Memory B cell (primary cell): ENCODE measurements at regions not wholly inside any gene's neighbourhood (a gene's known extent, or its start where the extent isn't known, plus 50 kb on each side); places are given as distances from the start of the nearest gene placed in this dataset.

Experiments used
- ATAC-seq: fragments of 150-1000 bp; cut with Tn5 transposase; 2 replicates; pipeline ENCODE4 v1.10.0; 2021; ENCODE audit warnings: low read depth, mild to moderate bottlenecking, moderate library complexity
- DNase-seq, 2 donors: peaks; one replicate each; pipeline ENCODE4 v3.0.0; 2022; ENCODE audit warnings: low spot score in 2 of 2
- H3K27ac Mint-ChIP-seq: one replicate; pipeline ENCODE4 v1.8.0; 2022; ENCODE audit warnings: mild to moderate bottlenecking, moderate library complexity, mixed read lengths
- H3K27me3 Mint-ChIP-seq: one replicate; pipeline ENCODE4 v1.8.0; 2022; ENCODE audit warnings: mixed read lengths
- H3K36me3 Mint-ChIP-seq: one replicate; pipeline ENCODE4 v1.8.0; 2022; ENCODE audit warnings: mild to moderate bottlenecking, mixed read lengths
- H3K4me1 Mint-ChIP-seq: one replicate; pipeline ENCODE4 v1.8.0; 2022; ENCODE audit warnings: mixed read lengths
- H3K4me3 Mint-ChIP-seq: one replicate; pipeline ENCODE4 v1.8.0; 2022; ENCODE audit warnings: mild to moderate bottlenecking, moderate library complexity, mixed read lengths
- H3K9me3 Mint-ChIP-seq: one replicate; pipeline ENCODE4 v1.8.0; 2022; ENCODE audit warnings: mixed read lengths

GRCh38 chr12:59027199-59027598 lies 106.9 kb upstream of the LRIG3 start:
- H3K36me3 Mint-ChIP-seq = no peaks in the 10 kb centered on the region
- no peak for DNase-seq
- no peak overlapping the region for H3K27ac Mint-ChIP-seq
- no peak for ATAC-seq
- H3K4me3 Mint-ChIP-seq = no peak overlapping the region
- no peaks in the 10 kb centered on the region for H3K4me1 Mint-ChIP-seq
- H3K27me3 Mint-ChIP-seq = no peaks in the 10 kb centered on the region
- H3K9me3 Mint-ChIP-seq = no peaks in the 10 kb centered on the region

GRCh38 chr12:59023861-59024424 lies 103.6 kb upstream of the LRIG3 start:
- DNase-seq (no peak), ATAC-seq (no peak)
- H3K9me3 Mint-ChIP-seq = peaks cover 2% of the 10 kb centered on the region
- no peaks in the 10 kb centered on the region for H3K4me1 Mint-ChIP-seq
- no peak overlapping the region for H3K4me3 Mint-ChIP-seq
- no peaks in the 10 kb centered on the region for H3K27me3 Mint-ChIP-seq
- H3K36me3 Mint-ChIP-seq = no peaks in the 10 kb centered on the region
- no peak overlapping the region for H3K27ac Mint-ChIP-seq

GRCh38 chr12:59020073-59020946 lies 100.0 kb upstream of the LRIG3 start:
- no peaks in the 10 kb centered on the region for H3K36me3 Mint-ChIP-seq
- no peak overlapping the region for H3K27ac Mint-ChIP-seq
- DNase-seq (no peak), ATAC-seq (no peak)
- H3K4me3 Mint-ChIP-seq = no peak overlapping the region
- H3K9me3 Mint-ChIP-seq = peaks cover 2% of the 10 kb centered on the region
- H3K4me1 Mint-ChIP-seq = no peaks in the 10 kb centered on the region
- no peaks in the 10 kb centered on the region for H3K27me3 Mint-ChIP-seq

GRCh38 chr12:59014885-59015284 lies 94.6 kb upstream of the LRIG3 start:
- no peak for DNase-seq
- no peak overlapping the region for H3K27ac Mint-ChIP-seq
- H3K27me3 Mint-ChIP-seq = no peaks in the 10 kb centered on the region
- no peaks in the 10 kb centered on the region for H3K36me3 Mint-ChIP-seq
- H3K4me1 Mint-ChIP-seq = no peaks in the 10 kb centered on the region
- H3K9me3 Mint-ChIP-seq = peaks cover 1% of the 10 kb centered on the region
- no peak overlapping the region for H3K4me3 Mint-ChIP-seq
- no peak for ATAC-seq

- no peak overlapping the region for H3K4me3 Mint-ChIP-seq
- peaks cover 5% of the 10 kb centered on the region for H3K9me3 Mint-ChIP-seq
- no peaks in the 10 kb centered on the region for H3K4me1 Mint-ChIP-seq
- no peak overlapping the region for H3K27ac Mint-ChIP-seq
- H3K36me3 Mint-ChIP-seq = no peaks in the 10 kb centered on the region
- ATAC-seq (no peak), DNase-seq (no peak)
- no peaks in the 10 kb centered on the region for H3K27me3 Mint-ChIP-seq
These were observed 90.6 kb upstream of the LRIG3 start for GRCh38 chr12:59010941-59011340.

GRCh38 chr12:59010118-59010517 lies 89.8 kb upstream of the LRIG3 start:
- no peaks in the 10 kb centered on the region for H3K4me1 Mint-ChIP-seq
- no peak for ATAC-seq
- H3K4me3 Mint-ChIP-seq = no peak overlapping the region
- no peaks in the 10 kb centered on the region for H3K27me3 Mint-ChIP-seq
- H3K27ac Mint-ChIP-seq = no peak overlapping the region
- H3K36me3 Mint-ChIP-seq = no peaks in the 10 kb centered on the region
- peaks cover 5% of the 10 kb centered on the region for H3K9me3 Mint-ChIP-seq
- no peak for DNase-seq

- Mint-ChIP-seq H3K4me3 (no peak overlapping the region), H3K36me3 (no peaks in the 10 kb centered on the region), H3K4me1 (no peaks in the 10 kb centered on the region), H3K27ac (no peak overlapping the region), H3K9me3 (peaks cover 5% of the 10 kb centered on the region), H3K27me3 (no peaks in the 10 kb centered on the region)
- no peak for DNase-seq
- no peak for ATAC-seq
These were observed 87.3 kb upstream of the LRIG3 start for GRCh38 chr12:59007620-59008019.

- DNase-seq = no peak
- no peak for ATAC-seq
These were observed 85.1 kb upstream of the LRIG3 start for GRCh38 chr12:59005193-59005955.

GRCh38 chr12:59004456-59004855 lies 84.2 kb upstream of the LRIG3 start:
- DNase-seq = no peak
- H3K36me3 Mint-ChIP-seq = no peaks in the 10 kb centered on the region
- no peak overlapping the region for H3K4me3 Mint-ChIP-seq
- H3K27me3 Mint-ChIP-seq = no peaks in the 10 kb centered on the region
- no peak for ATAC-seq
- no peaks in the 10 kb centered on the region for H3K4me1 Mint-ChIP-seq
- no peak overlapping the region for H3K27ac Mint-ChIP-seq
- peaks cover 4% of the 10 kb centered on the region for H3K9me3 Mint-ChIP-seq

More at GRCh38 chr12:59005193-59005955, 85.1 kb upstream of the LRIG3 start:
- Mint-ChIP-seq H3K27ac (no peak overlapping the region), H3K9me3 (peaks cover 4% of the 10 kb centered on the region), H3K27me3 (no peaks in the 10 kb centered on the region), H3K36me3 (no peaks in the 10 kb centered on the region), H3K4me3 (no peak overlapping the region), H3K4me1 (no peaks in the 10 kb centered on the region)

GRCh38 chr12:58995666-58996363 lies 75.5 kb upstream of the LRIG3 start:
- ATAC-seq (no peak), DNase-seq (no peak)
- no peaks in the 10 kb centered on the region for H3K36me3 Mint-ChIP-seq
- H3K27ac Mint-ChIP-seq = no peak overlapping the region
- H3K4me3 Mint-ChIP-seq = no peak overlapping the region
- no peaks in the 10 kb centered on the region for H3K27me3 Mint-ChIP-seq
- peaks cover 4% of the 10 kb centered on the region for H3K9me3 Mint-ChIP-seq
- no peaks in the 10 kb centered on the region for H3K4me1 Mint-ChIP-seq

GRCh38 chr12:58988643-58989344 lies 68.5 kb upstream of the LRIG3 start:
- no peak for DNase-seq
- peaks cover 4% of the 10 kb centered on the region for H3K9me3 Mint-ChIP-seq

GRCh38 chr12:58981961-58982360 lies 61.7 kb upstream of the LRIG3 start:
- DNase-seq (no peak), ATAC-seq (no peak)
- Mint-ChIP-seq H3K27me3 (no peaks in the 10 kb centered on the region), H3K4me3 (no peak overlapping the region), H3K27ac (no peak overlapping the region), H3K36me3 (no peaks in the 10 kb centered on the region), H3K9me3 (no peaks in the 10 kb centered on the region), H3K4me1 (no peaks in the 10 kb centered on the region)

More at GRCh38 chr12:58988643-58989344, 68.5 kb upstream of the LRIG3 start:
- no peaks in the 10 kb centered on the region for H3K27me3 Mint-ChIP-seq
- no peak overlapping the region for H3K4me3 Mint-ChIP-seq
- no peaks in the 10 kb centered on the region for H3K36me3 Mint-ChIP-seq
- no peaks in the 10 kb centered on the region for H3K4me1 Mint-ChIP-seq
- no peak for ATAC-seq
- no peak overlapping the region for H3K27ac Mint-ChIP-seq

- no peaks in the 10 kb centered on the region for H3K27me3 Mint-ChIP-seq
- no peaks in the 10 kb centered on the region for H3K9me3 Mint-ChIP-seq
- no peak overlapping the region for H3K27ac Mint-ChIP-seq
- no peaks in the 10 kb centered on the region for H3K4me1 Mint-ChIP-seq
- no peak for ATAC-seq
- DNase-seq = no peak
- no peaks in the 10 kb centered on the region for H3K36me3 Mint-ChIP-seq
- no peak overlapping the region for H3K4me3 Mint-ChIP-seq
These were observed 60.5 kb upstream of the LRIG3 start for GRCh38 chr12:58980768-58981167.
